GM12878 (cell line): ENCODE measurements at regions not wholly inside any gene's neighbourhood (a gene's known extent, or its start where the extent isn't known, plus 50 kb on each side); places are given as distances from the start of the nearest gene placed in this dataset.

Experiments used
- ATAC-seq: fragments of 200-7000 bp; cut with Tn5 transposase; 3 replicates; pipeline ENCODE4 v1.9.1; 2020; ENCODE audit warnings: mild to moderate bottlenecking, moderate library complexity
- BruUV-seq: library from RNA; stranded (reverse); fragments of 400-500 nt; replicated peaks from 2 replicates; lab custom pipeline; 2021; lab: Mats Ljungman, UMichigan
- CTCF ChIA-PET: fragments of 300-600 bp; sonication (Branson Sonifier 250); formaldehyde crosslinking; extraction: SDS; loops from one replicate; lab custom pipeline; 2021; ENCODE audit warnings: inconsistent platforms; lab: Yijun Ruan, JAX
- POLR2A ChIA-PET: fragments of 350-600 bp; formaldehyde crosslinking; extraction: SDS; loops from one replicate; lab custom pipeline; 2021; ENCODE audit warnings: inconsistent platforms; lab: Charles Lee
- RAD21 ChIA-PET: fragments of 300-600 bp; sonication (Branson Sonifier 250); formaldehyde crosslinking; loops from one replicate; lab custom pipeline; 2023; ENCODE audit warnings: antibody characterized with exemption; ENCODE audit not compliant: unreplicated experiment; lab: Charles Lee
- SMC1A ChIA-PET: fragments of 300-600 bp; sonication (Branson Sonifier 250); formaldehyde crosslinking; loops from one replicate; lab custom pipeline; 2023; ENCODE audit not compliant: unreplicated experiment, uncharacterized antibody; lab: Charles Lee
- DNase-seq: peaks from one replicate; pipeline ENCODE4 v3.0.0-alpha.2; 2011; ENCODE audit warnings: low read depth, low spot score
- FAIRE-seq: peaks from 3 replicates; lab custom pipeline; 2011; peaks lifted over from hg19 to GRCh38; lab: Jason Lieb, UNC
- H2AFZ ChIP-seq: 2 replicates; pipeline ENCODE4 v1.6.0; 2011; ENCODE audit warnings: low read depth, low read length, control low read depth; ENCODE audit not compliant: control insufficient read depth
- H3K27ac ChIP-seq: 2 replicates; pipeline ENCODE4 v1.5.1; 2011; ENCODE audit warnings: control low read depth; ENCODE audit not compliant: control insufficient read depth, insufficient read depth
- H3K27me3 ChIP-seq, 2 experiments: replicated peaks in 1 of 2; 2 replicates each; pipeline versions ENCODE4 v1.6.0 to v1.6.1; 2011; ENCODE audit warnings: low read length in 1 of 2; ENCODE audit not compliant: control insufficient read depth in 2 of 2, insufficient read depth in 2 of 2
- H3K36me3 ChIP-seq, 2 experiments: 2 replicates each; pipeline ENCODE4 v1.5.1; 2011; ENCODE audit warnings: low read length in 1 of 2; ENCODE audit not compliant: control insufficient read depth in 2 of 2, insufficient read depth in 2 of 2
- H3K4me1 ChIP-seq: 2 replicates; pipeline ENCODE4 v1.6.1; 2011; ENCODE audit warnings: mild to moderate bottlenecking, low read length, moderate library complexity, mixed read lengths; ENCODE audit not compliant: control insufficient read depth, insufficient read depth
- H3K4me2 ChIP-seq: 2 replicates; pipeline ENCODE4 v1.6.0; 2011; ENCODE audit warnings: control low read depth; ENCODE audit not compliant: control insufficient read depth, insufficient read depth
- H3K4me3 ChIP-seq: fragments of 200-600 bp; sonication (generic); 2 replicates; pipeline ENCODE4 v1.5.1; 2016
- H3K79me2 ChIP-seq: 2 replicates; pipeline ENCODE4 v1.6.0; 2011; ENCODE audit warnings: low read length; ENCODE audit not compliant: control insufficient read depth, insufficient read depth
- H3K9ac ChIP-seq: 2 replicates; pipeline ENCODE4 v1.8.0; 2011; ENCODE audit warnings: low read length, control low read depth, mixed read lengths; ENCODE audit not compliant: control insufficient read depth, insufficient read depth
- H3K9me3 ChIP-seq: replicated peaks from 3 replicates; pipeline ENCODE4 v1.5.1; 2011; ENCODE audit warnings: mild to moderate bottlenecking, low read length; ENCODE audit not compliant: control insufficient read depth, insufficient read depth
- H4K20me1 ChIP-seq: 2 replicates; pipeline ENCODE4 v1.6.0; 2011; ENCODE audit not compliant: control insufficient read depth, insufficient read depth
- BCL3 ChIP-seq: IDR thresholded peaks from 2 replicates; pipeline ENCODE4 v1.6.1; 2011; ENCODE audit warnings: borderline replicate concordance, low read depth, mild to moderate bottlenecking, moderate library complexity, low read length; ENCODE audit not compliant: insufficient read depth, poor library complexity, severe bottlenecking
- CREM ChIP-seq: IDR thresholded peaks from 2 replicates; pipeline ENCODE4 v1.6.1; 2014; ENCODE audit warnings: antibody characterized with exemption, low read depth
- EED ChIP-seq: sonication (generic); IDR thresholded peaks from 2 replicates; pipeline ENCODE4 v1.6.1; 2016; ENCODE audit warnings: antibody characterized with exemption, low read depth
- FOXK2 ChIP-seq: fragments of 450-650 bp; IDR thresholded peaks from 2 replicates; pipeline ENCODE4 v1.6.1; 2017; ENCODE audit warnings: mild to moderate bottlenecking, moderate library complexity
- GATAD2B ChIP-seq: fragments of 450-650 bp; conservative IDR thresholded peaks from 2 replicates; pipeline ENCODE4 v1.6.1; 2017; ENCODE audit warnings: low read depth, mild to moderate bottlenecking, moderate library complexity
- IRF4 ChIP-seq: IDR thresholded peaks from 2 replicates; pipeline ENCODE4 v1.6.1; 2011; ENCODE audit warnings: low read depth, low read length
- IRF5 ChIP-seq: fragments of 450-650 bp; IDR thresholded peaks from 2 replicates; pipeline ENCODE4 v1.6.1; 2017; ENCODE audit warnings: borderline replicate concordance
- NFIC ChIP-seq: IDR thresholded peaks from 2 replicates; pipeline ENCODE4 v1.6.1; 2012; ENCODE audit warnings: low read depth, mild to moderate bottlenecking, inconsistent platforms, low read length, moderate library complexity
- PRDM15 ChIP-seq: fragments of 450-650 bp; formaldehyde crosslinking; IDR thresholded peaks from 2 replicates; pipeline ENCODE4 v1.4.0; 2020; ENCODE audit warnings: mild to moderate bottlenecking, moderate library complexity
- RUNX3 ChIP-seq: IDR thresholded peaks from 2 replicates; pipeline ENCODE4 v1.6.1; 2012; ENCODE audit warnings: low read length, inconsistent platforms
- ZNF24 ChIP-seq: fragments of 450-650 bp; IDR thresholded peaks from 2 replicates; pipeline ENCODE4 v1.6.1; 2017; ENCODE audit warnings: antibody characterized with exemption, mild to moderate bottlenecking
- WGBS: methylation state at CpG from one replicate; pipeline ENCODE4 v1.1.6; 2016; ENCODE audit warnings: low lambda C conversion rate; ENCODE audit not compliant: insufficient replicate concordance, insufficient coverage; ENCODE audit errors: missing lambda C conversion rate; 5-methylcytosine and 5-hydroxymethylcytosine counted together
- in situ Hi-C: fragments of 300-500 bp; cut with MboI; formaldehyde crosslinking; loops from 9 replicates; pipeline ENCODE4 v1.14.3; 2018; ENCODE audit warnings: mixed read lengths
- intact Hi-C: fragments of 100-400 bp; cut with micrococcal nuclease; formaldehyde crosslinking; loops from one replicate; pipeline ENCODE4 v1.14.2; 2022; ENCODE audit not compliant: unreplicated experiment

- no peaks in the 10 kb centered on the region; the same call in 2 of the 3 replicates for H3K9me3 ChIP-seq
- intact Hi-C loops (loop anchor here (2.0 to 5.0 kb wide), 2 partner anchors 17 to 114 kb away; no protein-coding TSS in a partner anchor), in situ Hi-C loops (no loop called here)
- no peaks in the 10 kb centered on the region for H3K36me3 ChIP-seq
- H3K4me3 ChIP-seq = no peak overlapping the region
- no peak overlapping the region for H3K9ac ChIP-seq
- BruUV-seq = no TSS peak
- H2AFZ ChIP-seq = no peak overlapping the region
- H3K27me3 ChIP-seq = no peaks in the 10 kb centered on the region
- WGBS = 70% methylated on average over 4 of the region's 4 CpGs
- POLR2A ChIA-PET = no interaction called here
- ATAC-seq (no peak), FAIRE-seq (no peak), DNase-seq (no peak)
- RAD21 ChIA-PET = interaction anchor here (1.0 to 1.1 kb wide), 2 partner anchors 109 to 277 kb away, joined by 3 to 5 read pairs; no protein-coding TSS in a partner anchor
- peak overlapping the region; percentile 74 for H3K4me2 ChIP-seq
- CTCF ChIA-PET = no interaction called here
- peaks cover 13% of the 10 kb centered on the region for H3K4me1 ChIP-seq
- no peaks in the 10 kb centered on the region for H4K20me1 ChIP-seq
- H3K79me2 ChIP-seq = no peaks in the 10 kb centered on the region
- SMC1A ChIA-PET = interaction anchor here (1.1 kb wide), 1 partner anchor 119 kb away, joined by 3 read pairs; no protein-coding TSS in a partner anchor
- TF ChIP-seq IRF5 (no peak), GATAD2B (no peak), PRDM15 (CRISPR knock-in tag) (no peak), EED (peak; percentile 40; the same call in 1 of the 2 replicates), ZNF24 (no peak), FOXK2 (no peak), NFIC (peak; percentile 20; the same call in 1 of the 2 replicates), CREM (no peak), BCL3 (no peak), IRF4 (no peak), RUNX3 (peak; percentile 22; the same call in 1 of the 2 replicates)
- 0 out of 2 replicates have a peak overlapping the region, but pooled peaks have one; percentile 18 for H3K27ac ChIP-seq
These were observed 97.6 kb upstream of the HDGFL1 start for GRCh38 chr6:22471746-22472145.
